ENCODE measurements at regions not wholly inside any gene's neighbourhood (a gene's known extent, or its start where the extent isn't known, plus 50 kb on each side); places are given as distances from the start of the nearest gene placed in this dataset.

DNA sequence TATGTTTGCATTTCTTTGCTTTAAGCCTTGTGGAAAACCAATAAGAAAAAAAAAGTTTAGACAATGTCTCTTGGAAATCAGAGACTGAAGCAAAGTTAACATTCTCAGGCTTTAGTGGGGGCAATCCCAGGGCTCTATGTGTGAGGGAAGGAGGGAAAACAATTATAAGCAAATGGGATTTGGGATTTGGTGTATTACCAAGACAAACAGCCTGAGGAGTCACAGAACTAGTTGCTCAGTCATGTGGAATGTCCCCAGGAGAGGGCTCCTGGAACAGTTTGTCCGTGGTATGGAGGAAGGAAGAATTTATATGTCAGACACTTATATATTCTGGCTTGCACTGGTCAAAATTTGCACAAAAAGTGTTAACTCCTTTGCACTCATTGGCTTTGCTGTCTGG lies 562.9 kb upstream of the TPK1 start:
- TF ChIP-seq, protein P1, sequence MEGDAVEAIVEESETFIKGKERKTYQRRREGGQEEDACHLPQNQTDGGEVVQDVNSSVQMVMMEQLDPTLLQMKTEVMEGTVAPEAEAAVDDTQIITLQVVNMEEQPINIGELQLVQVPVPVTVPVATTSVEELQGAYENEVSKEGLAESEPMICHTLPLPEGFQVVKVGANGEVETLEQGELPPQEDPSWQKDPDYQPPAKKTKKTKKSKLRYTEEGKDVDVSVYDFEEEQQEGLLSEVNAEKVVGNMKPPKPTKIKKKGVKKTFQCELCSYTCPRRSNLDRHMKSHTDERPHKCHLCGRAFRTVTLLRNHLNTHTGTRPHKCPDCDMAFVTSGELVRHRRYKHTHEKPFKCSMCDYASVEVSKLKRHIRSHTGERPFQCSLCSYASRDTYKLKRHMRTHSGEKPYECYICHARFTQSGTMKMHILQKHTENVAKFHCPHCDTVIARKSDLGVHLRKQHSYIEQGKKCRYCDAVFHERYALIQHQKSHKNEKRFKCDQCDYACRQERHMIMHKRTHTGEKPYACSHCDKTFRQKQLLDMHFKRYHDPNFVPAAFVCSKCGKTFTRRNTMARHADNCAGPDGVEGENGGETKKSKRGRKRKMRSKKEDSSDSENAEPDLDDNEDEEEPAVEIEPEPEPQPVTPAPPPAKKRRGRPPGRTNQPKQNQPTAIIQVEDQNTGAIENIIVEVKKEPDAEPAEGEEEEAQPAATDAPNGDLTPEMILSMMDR (IDR thresholded peaks at IDR 0.05), result no peak
- TF ChIP-seq POLR2A (IDR thresholded peaks at IDR 0.05), result no peak

Measured in Peyer's patch (tissue), 4 donors.